NCI-H1105 (cell line): ENCODE measurements at regions not wholly inside any gene's neighbourhood (a gene's known extent, or its start where the extent isn't known, plus 50 kb on each side); places are given as distances from the start of the nearest gene placed in this dataset.

Experiments used
- DNase-seq: peaks from one replicate; lab custom pipeline; 2025; lab: John Stamatoyannopoulos, UW

DNA sequence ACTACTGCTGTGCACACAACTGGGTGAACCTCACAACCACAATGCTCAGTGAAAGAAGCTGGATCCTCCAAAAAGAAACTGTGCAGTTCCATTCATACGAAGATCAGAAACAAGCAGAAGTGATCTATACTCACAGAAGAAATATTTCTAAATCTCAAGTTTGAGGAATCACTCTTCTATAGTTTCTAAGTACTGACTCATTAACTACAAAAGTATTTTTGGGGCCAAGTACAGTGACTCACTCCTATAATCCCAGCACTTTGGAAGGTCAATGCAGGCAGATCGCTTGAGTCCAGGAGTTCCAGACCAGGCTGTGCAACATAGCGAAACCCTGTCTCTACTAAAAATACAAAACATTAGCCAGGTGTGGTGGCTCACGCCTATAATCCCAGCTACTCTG, 51.3 kb upstream of the RELL1 start:
- no peak for DNase-seq
